Fibroblast of lung (primary cell): ENCODE measurements at regions not wholly inside any gene's neighbourhood (a gene's known extent, or its start where the extent isn't known, plus 50 kb on each side); places are given as distances from the start of the nearest gene placed in this dataset.

Source experiments
- DNase-seq, 2 donors: peaks; one replicate each; pipeline versions ENCODE4 v3.0.0 to v3.0.0-alpha.2; 2010; ENCODE audit warnings: low read depth in 2 of 2
- H2AFZ ChIP-seq: 2 replicates; pipeline ENCODE4 v1.5.1; 2012; ENCODE audit warnings: low read length, control low read depth, inconsistent platforms
- H3K27ac ChIP-seq: 2 replicates; pipeline ENCODE4 v1.5.1; 2011; ENCODE audit warnings: low read length, control low read depth; ENCODE audit not compliant: insufficient read depth
- H3K27me3 ChIP-seq: 2 replicates; pipeline ENCODE4 v1.5.1; 2011; ENCODE audit warnings: mild to moderate bottlenecking, low read length; ENCODE audit not compliant: control insufficient read depth, insufficient read depth
- H3K36me3 ChIP-seq: 2 replicates; pipeline ENCODE4 v1.5.1; 2011; ENCODE audit warnings: low read length; ENCODE audit not compliant: control insufficient read depth, insufficient read depth
- H3K4me1 ChIP-seq: 2 replicates; pipeline ENCODE4 v1.5.1; 2011; ENCODE audit warnings: low read length; ENCODE audit not compliant: control insufficient read depth, insufficient read depth; ENCODE audit errors: extremely low read depth
- H3K4me2 ChIP-seq: 2 replicates; pipeline ENCODE4 v1.5.1; 2011; ENCODE audit warnings: low read length, control low read depth; ENCODE audit not compliant: insufficient read depth; ENCODE audit errors: extremely low read depth
- H3K4me3 ChIP-seq, 4 experiments: fragments of 200-600 bp in 1 of 4; sonication (generic) in 1 of 4; replicated peaks in 1 of 4; 2 replicates each; pipeline ENCODE4 v1.5.1; 2011 to 2016; ENCODE audit warnings: low read length in 4 of 4, low read depth in 3 of 4, mild to moderate bottlenecking in 3 of 4, control low read depth in 2 of 4, inconsistent platforms in 1 of 4, mixed read lengths in 1 of 4; ENCODE audit not compliant: insufficient read depth in 1 of 4; ENCODE audit errors: control extremely low read depth in 1 of 4
- H3K79me2 ChIP-seq: 2 replicates; pipeline ENCODE4 v1.5.1; 2012; ENCODE audit warnings: mild to moderate bottlenecking, low read length, inconsistent platforms; ENCODE audit not compliant: control insufficient read depth, insufficient read depth
- H3K9ac ChIP-seq: 2 replicates; pipeline ENCODE4 v1.5.1; 2011; ENCODE audit warnings: mild to moderate bottlenecking, low read length, control low read depth; ENCODE audit not compliant: insufficient read depth
- H3K9me3 ChIP-seq: 2 replicates; pipeline ENCODE4 v1.5.1; 2012; ENCODE audit warnings: low read depth, low read length; ENCODE audit not compliant: control insufficient read depth, insufficient read depth
- H4K20me1 ChIP-seq: 2 replicates; pipeline ENCODE4 v1.5.1; 2011; ENCODE audit warnings: low read length; ENCODE audit not compliant: control insufficient read depth, insufficient read depth; ENCODE audit errors: extremely low read depth
- EZH2 ChIP-seq: IDR thresholded peaks from 2 replicates; pipeline ENCODE4 v1.5.1; 2012; ENCODE audit warnings: low read length, control low read depth, mild to moderate bottlenecking; ENCODE audit errors: missing control alignments
- TF ChIP-seq, protein P1 (sequence below), 2 donors: IDR thresholded peaks in 1 of 2; conservative IDR thresholded peaks in 1 of 2; 1 replicate in 1 of 2; 2 replicates in 1 of 2; pipeline ENCODE4 v1.5.1; 2011 to 2012; ENCODE audit warnings: low read length in 2 of 2, control low read depth in 1 of 2, inconsistent platforms in 1 of 2, low read depth in 1 of 2, mild to moderate bottlenecking in 1 of 2

DNA sequence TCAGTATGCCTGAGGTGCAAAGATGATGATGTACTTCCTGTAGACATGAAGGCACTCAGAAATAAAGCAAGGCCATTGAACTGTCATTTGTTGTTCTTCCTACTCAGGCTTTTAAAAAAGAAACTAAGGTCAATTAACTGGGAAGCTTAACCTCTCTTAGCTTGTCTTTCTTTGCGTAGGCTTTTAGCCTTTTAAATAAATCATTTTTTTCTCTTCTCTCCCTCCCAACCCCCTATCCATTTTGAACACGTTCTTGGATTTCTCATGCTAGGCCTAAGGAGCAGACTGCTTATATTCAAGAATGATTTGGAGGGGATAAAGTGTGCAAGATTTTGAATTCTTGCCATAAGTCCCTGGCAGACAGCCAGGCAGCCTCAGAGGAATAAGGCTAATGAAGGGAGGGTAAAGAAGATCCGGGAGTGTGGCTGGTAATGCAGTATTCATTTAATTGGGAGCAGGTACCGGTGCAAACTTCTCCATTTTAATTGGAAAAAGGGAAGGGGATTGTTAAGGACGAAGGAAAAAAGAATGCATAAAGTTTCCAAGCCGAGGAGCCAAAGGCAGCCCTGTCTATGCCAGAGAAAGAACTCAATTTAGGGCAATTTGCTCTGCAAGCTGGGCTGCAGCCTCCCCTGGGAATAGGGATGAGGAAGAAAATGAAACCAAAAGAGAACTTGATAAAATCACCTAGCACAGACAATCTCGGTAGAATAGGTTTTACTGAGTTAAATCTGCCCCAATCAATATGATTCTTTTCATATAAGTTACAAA, 343.8 kb upstream of the MMS22L start:
- H3K4me3 ChIP-seq, result peak overlapping the region; percentile 9 to 38 (median 24)
- H4K20me1 ChIP-seq, result no peaks in the 10 kb centered on the region
- H3K4me1 ChIP-seq, result no peaks in the 10 kb centered on the region
- TF ChIP-seq, protein P1, sequence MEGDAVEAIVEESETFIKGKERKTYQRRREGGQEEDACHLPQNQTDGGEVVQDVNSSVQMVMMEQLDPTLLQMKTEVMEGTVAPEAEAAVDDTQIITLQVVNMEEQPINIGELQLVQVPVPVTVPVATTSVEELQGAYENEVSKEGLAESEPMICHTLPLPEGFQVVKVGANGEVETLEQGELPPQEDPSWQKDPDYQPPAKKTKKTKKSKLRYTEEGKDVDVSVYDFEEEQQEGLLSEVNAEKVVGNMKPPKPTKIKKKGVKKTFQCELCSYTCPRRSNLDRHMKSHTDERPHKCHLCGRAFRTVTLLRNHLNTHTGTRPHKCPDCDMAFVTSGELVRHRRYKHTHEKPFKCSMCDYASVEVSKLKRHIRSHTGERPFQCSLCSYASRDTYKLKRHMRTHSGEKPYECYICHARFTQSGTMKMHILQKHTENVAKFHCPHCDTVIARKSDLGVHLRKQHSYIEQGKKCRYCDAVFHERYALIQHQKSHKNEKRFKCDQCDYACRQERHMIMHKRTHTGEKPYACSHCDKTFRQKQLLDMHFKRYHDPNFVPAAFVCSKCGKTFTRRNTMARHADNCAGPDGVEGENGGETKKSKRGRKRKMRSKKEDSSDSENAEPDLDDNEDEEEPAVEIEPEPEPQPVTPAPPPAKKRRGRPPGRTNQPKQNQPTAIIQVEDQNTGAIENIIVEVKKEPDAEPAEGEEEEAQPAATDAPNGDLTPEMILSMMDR (conservative IDR thresholded peaks at IDR 0.05 in 1 of 2, IDR thresholded peaks at IDR 0.05 in 1 of 2; ENCODE audit: low read depth in 1 of 2, low read length in 2 of 2), result no peak
- TF ChIP-seq EZH2, result no peak
- H3K36me3 ChIP-seq, result no peaks in the 10 kb centered on the region
- no peaks in the 10 kb centered on the region for H3K79me2 ChIP-seq
- no peak overlapping the region for H3K27ac ChIP-seq
- no peaks in the 10 kb centered on the region for H3K9me3 ChIP-seq
- DNase-seq, result peak; percentile 31 to 56
- peak overlapping the region; percentile 22 for H2AFZ ChIP-seq
- no peak overlapping the region for H3K9ac ChIP-seq
- peak overlapping the region; percentile 68 for H3K4me2 ChIP-seq
- no peaks in the 10 kb centered on the region for H3K27me3 ChIP-seq

DNA sequence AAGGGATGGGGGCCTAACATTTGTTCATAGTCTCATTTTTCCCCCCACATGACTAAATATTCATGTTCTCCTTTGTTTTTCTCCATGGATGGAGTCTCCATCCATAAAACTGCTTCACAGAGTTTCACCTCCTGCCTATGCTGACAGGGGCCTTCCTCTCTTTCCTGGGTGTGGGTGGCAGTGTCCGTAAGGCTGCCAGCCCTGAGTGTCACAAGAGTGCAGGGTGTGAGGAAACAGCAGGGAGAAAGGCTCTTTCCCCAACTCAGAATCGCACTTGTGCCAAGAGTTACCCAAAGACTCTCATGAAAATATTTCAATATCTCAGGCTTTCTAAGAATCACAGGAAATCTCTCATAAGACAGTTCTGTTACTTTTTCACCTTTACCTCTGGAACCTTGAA, 346.2 kb upstream of the MMS22L start:
- Histone ChIP-seq H3K4me2 (no peak overlapping the region), H3K9ac (no peak overlapping the region), H3K79me2 (no peaks in the 10 kb centered on the region), H3K27me3 (no peaks in the 10 kb centered on the region), H4K20me1 (no peaks in the 10 kb centered on the region), H3K9me3 (no peaks in the 10 kb centered on the region), H3K27ac (no peak overlapping the region), H3K36me3 (no peaks in the 10 kb centered on the region), H3K4me3 (no peak overlapping the region), H2AFZ (no peak overlapping the region), H3K4me1 (no peaks in the 10 kb centered on the region)
- no peak for DNase-seq
- TF ChIP-seq, protein P1 (conservative IDR thresholded peaks at IDR 0.05 in 1 of 2, IDR thresholded peaks at IDR 0.05 in 1 of 2; ENCODE audit: low read depth in 1 of 2, low read length in 2 of 2), result no peak
- TF ChIP-seq EZH2, result no peak

DNA sequence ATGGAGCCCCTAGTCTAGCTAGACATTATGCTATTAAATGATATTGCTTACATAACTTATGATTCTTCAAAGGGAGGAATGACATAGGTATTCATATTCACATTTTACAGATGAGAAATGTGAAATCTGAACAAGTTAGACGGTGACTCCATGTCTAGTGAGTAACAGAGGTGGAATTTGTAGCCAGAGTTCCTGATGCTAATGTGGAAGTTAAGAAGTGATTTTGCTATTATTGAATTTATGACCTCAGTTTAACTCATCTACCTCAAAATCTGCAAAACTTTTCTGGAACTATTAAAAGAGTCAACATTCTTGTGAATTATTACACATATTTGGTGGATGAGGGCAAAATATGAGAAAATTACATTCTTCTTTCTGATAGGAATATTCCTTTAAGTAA, 347.6 kb upstream of the MMS22L start:
- H3K9ac ChIP-seq, result no peak overlapping the region
- no peak overlapping the region for H3K27ac ChIP-seq
- peak in 1 of 2 donors; percentile 84 for DNase-seq
- no peaks in the 10 kb centered on the region for H3K36me3 ChIP-seq
- TF ChIP-seq, protein P1 (conservative IDR thresholded peaks at IDR 0.05 in 1 of 2, IDR thresholded peaks at IDR 0.05 in 1 of 2; ENCODE audit: low read depth in 1 of 2, low read length in 2 of 2), result no peak
- TF ChIP-seq EZH2, result no peak
- no peak overlapping the region for H3K4me3 ChIP-seq
- H3K4me2 ChIP-seq, result no peak overlapping the region
- H2AFZ ChIP-seq, result no peak overlapping the region
- no peaks in the 10 kb centered on the region for H4K20me1 ChIP-seq
- H3K79me2 ChIP-seq, result no peaks in the 10 kb centered on the region
- H3K27me3 ChIP-seq, result no peaks in the 10 kb centered on the region
- no peaks in the 10 kb centered on the region for H3K4me1 ChIP-seq
- no peaks in the 10 kb centered on the region for H3K9me3 ChIP-seq
